IMR-90 (cell line): ENCODE measurements at regions not wholly inside any gene's neighbourhood (a gene's known extent, or its start where the extent isn't known, plus 50 kb on each side); places are given as distances from the start of the nearest gene placed in this dataset.
A peak's percentile ranks its signal among the peaks of the same experiment; 100 is the strongest.

Source experiments
- ATAC-seq: fragments of 200-7000 bp; cut with Tn5 transposase; 2 replicates; pipeline ENCODE4 v1.9.1; 2020; ENCODE audit warnings: low read depth, mild to moderate bottlenecking, moderate library complexity
- BruUV-seq: library from RNA; stranded (reverse); fragments of 400-500 nt; replicated peaks from 2 replicates; lab custom pipeline; 2021; lab: Mats Ljungman, UMichigan
- CTCF ChIA-PET: fragments of 300-600 bp; formaldehyde crosslinking; extraction: SDS; loops from one replicate; lab custom pipeline; 2021; ENCODE audit warnings: antibody characterized with exemption; lab: Yijun Ruan, JAX
- POLR2A ChIA-PET: fragments of 300-600 bp; sonication (Branson Sonifier 250); formaldehyde crosslinking; loops from one replicate; lab custom pipeline; 2022; ENCODE audit warnings: antibody characterized with exemption; ENCODE audit not compliant: unreplicated experiment; lab: Charles Lee
- DNase-seq: peaks from one replicate; pipeline ENCODE4 v3.0.0; 2013
- H2AFZ ChIP-seq: replicated peaks from 2 replicates; pipeline ENCODE3; 2013; ENCODE audit warnings: low read length, mild to moderate bottlenecking; ENCODE audit not compliant: poor library complexity
- H2AK5ac ChIP-seq: 2 replicates; pipeline ENCODE4 v1.6.1; 2013; ENCODE audit warnings: low read depth, low read length, inconsistent platforms
- H2AK9ac ChIP-seq: replicated peaks from 2 replicates; pipeline ENCODE3; 2013; ENCODE audit warnings: mild to moderate bottlenecking, low read depth, low read length, moderate library complexity; ENCODE audit not compliant: poor library complexity
- H2BK120ac ChIP-seq: 2 replicates; pipeline ENCODE4 v1.6.1; 2013; ENCODE audit warnings: low read depth, low read length, inconsistent platforms
- H2BK15ac ChIP-seq: 3 replicates; pipeline ENCODE4 v1.6.1; 2013; ENCODE audit warnings: low read depth, low read length, inconsistent platforms
- H2BK20ac ChIP-seq: 2 replicates; pipeline ENCODE4 v1.6.1; 2013; ENCODE audit warnings: low read depth, mild to moderate bottlenecking, inconsistent platforms, low read length, moderate library complexity
- H2BK5ac ChIP-seq: 2 replicates; pipeline ENCODE4 v1.6.1; 2013; ENCODE audit warnings: mild to moderate bottlenecking, low read depth, low read length, inconsistent platforms; ENCODE audit not compliant: poor library complexity, severe bottlenecking
- H3K14ac ChIP-seq: replicated peaks from 2 replicates; pipeline ENCODE4 v1.6.1; 2013; ENCODE audit warnings: low read depth, low read length, inconsistent platforms
- H3K18ac ChIP-seq: 2 replicates; pipeline ENCODE4 v1.6.1; 2013; ENCODE audit warnings: low read depth, low read length, control low read depth
- H3K23ac ChIP-seq: 2 replicates; pipeline ENCODE4 v1.6.1; 2013; ENCODE audit warnings: low read depth, low read length, inconsistent platforms
- H3K27ac ChIP-seq: 2 replicates; pipeline ENCODE4 v1.5.1; 2013; ENCODE audit warnings: mild to moderate bottlenecking, control low read depth, low read length; ENCODE audit not compliant: insufficient read depth
- H3K27me3 ChIP-seq: 2 replicates; pipeline ENCODE4 v1.6.1; 2013; ENCODE audit warnings: low read length; ENCODE audit not compliant: control insufficient read depth, insufficient read depth
- H3K36me3 ChIP-seq: 2 replicates; pipeline ENCODE4 v1.6.1; 2013; ENCODE audit warnings: low read length, mixed read lengths; ENCODE audit not compliant: control insufficient read depth, insufficient read depth
- H3K4ac ChIP-seq: 2 replicates; pipeline ENCODE4 v1.6.1; 2013; ENCODE audit warnings: low read depth, low read length, inconsistent platforms
- H3K4me1 ChIP-seq: 2 replicates; pipeline ENCODE4 v1.6.1; 2013; ENCODE audit warnings: low read length, mixed read lengths; ENCODE audit not compliant: control insufficient read depth, insufficient read depth
- H3K4me2 ChIP-seq: 2 replicates; pipeline ENCODE4 v1.6.1; 2013; ENCODE audit warnings: low read depth, mild to moderate bottlenecking, control low read depth, low read length, moderate library complexity
- H3K4me3 ChIP-seq: 2 replicates; pipeline ENCODE4 v1.5.1; 2013; ENCODE audit warnings: low read depth, mild to moderate bottlenecking, control low read depth, low read length, moderate library complexity; ENCODE audit not compliant: insufficient read depth
- H3K56ac ChIP-seq: 2 replicates; pipeline ENCODE4 v1.6.1; 2013; ENCODE audit warnings: low read length, inconsistent platforms; ENCODE audit not compliant: insufficient read depth; ENCODE audit errors: extremely low read depth
- H3K79me1 ChIP-seq, 2 experiments: 2 replicates each; pipeline ENCODE4 v1.6.1; 2013; ENCODE audit warnings: low read length in 2 of 2, inconsistent platforms in 1 of 2, low read depth in 1 of 2
- H3K9ac ChIP-seq: 2 replicates; pipeline ENCODE4 v1.6.1; 2013; ENCODE audit warnings: low read depth, low read length, control low read depth
- H3K9me1 ChIP-seq: 2 replicates; pipeline ENCODE4 v1.6.1; 2013; ENCODE audit warnings: low read length, inconsistent platforms; ENCODE audit not compliant: insufficient read depth
- H3K9me3 ChIP-seq: 2 replicates; pipeline ENCODE4 v1.6.1; 2013; ENCODE audit warnings: low read length; ENCODE audit not compliant: control insufficient read depth, insufficient read depth
- H4K20me1 ChIP-seq: 2 replicates; pipeline ENCODE4 v1.6.1; 2013; ENCODE audit warnings: low read length, inconsistent platforms; ENCODE audit not compliant: insufficient read depth
- H4K5ac ChIP-seq: 2 replicates; pipeline ENCODE4 v1.6.1; 2013; ENCODE audit warnings: mild to moderate bottlenecking, low read depth, low read length, control low read depth
- H4K8ac ChIP-seq, 2 experiments: 2 replicates each; pipeline ENCODE4 v1.6.1; 2013; ENCODE audit warnings: low read depth in 2 of 2, low read length in 2 of 2, control low read depth in 1 of 2, inconsistent platforms in 1 of 2
- H4K91ac ChIP-seq: 2 replicates; pipeline ENCODE4 v1.6.1; 2013; ENCODE audit warnings: low read depth, low read length, inconsistent platforms; ENCODE audit not compliant: insufficient read depth
- BHLHE40 ChIP-seq: fragments of 150-350 bp; IDR thresholded peaks from 2 replicates; pipeline ENCODE4 v1.6.1; 2016; ENCODE audit warnings: mild to moderate bottlenecking, low read depth, low read length
- CEBPB ChIP-seq: IDR thresholded peaks from 2 replicates; pipeline ENCODE4 v1.6.1; 2012; ENCODE audit warnings: low read depth, low read length, improper control_type of control experiment
- CHD1 ChIP-seq: IDR thresholded peaks from 2 replicates; pipeline ENCODE4 v1.6.1; 2012; ENCODE audit warnings: low read depth, low read length, improper control_type of control experiment
- FOS ChIP-seq: fragments of 150-350 bp; IDR thresholded peaks from 2 replicates; pipeline ENCODE4 v1.6.1; 2016; ENCODE audit warnings: low read depth, low read length
- MAFK ChIP-seq: IDR thresholded peaks from 2 replicates; pipeline ENCODE4 v1.6.1; 2012; ENCODE audit warnings: low read depth, low read length, improper control_type of control experiment
- MAZ ChIP-seq: IDR thresholded peaks from 2 replicates; pipeline ENCODE4 v1.6.1; 2012; ENCODE audit warnings: low read depth, mild to moderate bottlenecking, low read length, improper control_type of control experiment, moderate library complexity, borderline replicate concordance
- MXI1 ChIP-seq: IDR thresholded peaks from 2 replicates; pipeline ENCODE4 v1.6.1; 2012; ENCODE audit warnings: low read depth, mild to moderate bottlenecking, low read length, moderate library complexity, borderline replicate concordance
- NFE2L2 ChIP-seq: fragments of 150-350 bp; IDR thresholded peaks from 2 replicates; pipeline ENCODE4 v1.6.1; 2016; ENCODE audit warnings: low read depth, mild to moderate bottlenecking, low read length
- POLR2A ChIP-seq: IDR thresholded peaks from 2 replicates; pipeline ENCODE4 v1.6.1; 2012; ENCODE audit warnings: mild to moderate bottlenecking, low read depth, low read length
- RAD21 ChIP-seq: IDR thresholded peaks from 2 replicates; pipeline ENCODE4 v1.6.1; 2012; ENCODE audit warnings: low read length, improper control_type of control experiment
- RCOR1 ChIP-seq: IDR thresholded peaks from 2 replicates; pipeline ENCODE4 v1.6.1; 2012; ENCODE audit warnings: mild to moderate bottlenecking, low read length, improper control_type of control experiment; ENCODE audit not compliant: insufficient replicate concordance
- RFX5 ChIP-seq: IDR thresholded peaks from 2 replicates; pipeline ENCODE4 v1.8.0; 2012; ENCODE audit warnings: low read depth, mild to moderate bottlenecking, low read length, moderate library complexity
- SMC3 ChIP-seq: fragments of 150-350 bp; IDR thresholded peaks from 2 replicates; pipeline ENCODE4 v1.6.1; 2016; ENCODE audit warnings: low read depth, mild to moderate bottlenecking, antibody characterized with exemption, low read length, moderate library complexity
- WGBS, 2 experiments: methylation state at CpG; one replicate each; pipeline versions ENCODE4 v1.1.5 to v1.1.7; 2013; ENCODE audit warnings: missing lambda C conversion rate in 2 of 2; ENCODE audit not compliant: insufficient read length in 1 of 2; ENCODE audit errors: extremely low coverage in 2 of 2; 5-methylcytosine and 5-hydroxymethylcytosine counted together
- dilution Hi-C: fragments of 300-500 bp; cut with HindIII; formaldehyde crosslinking; loops from one replicate; pipeline ENCODE4 v1.14.3; 2018; ENCODE audit warnings: low sequenced_read_pairs; ENCODE audit not compliant: unreplicated experiment
- in situ Hi-C: fragments of 300-500 bp; cut with MboI; formaldehyde crosslinking; loops from 3 replicates; pipeline ENCODE4 v1.14.3; 2019; ENCODE audit warnings: low sequenced_read_pairs, inconsistent platforms, mixed read lengths
- intact Hi-C: fragments of 100-400 bp; cut with micrococcal nuclease; formaldehyde crosslinking; loops from 2 replicates; pipeline ENCODE4 v1.10.0; 2022
- TF ChIP-seq, protein P1 (sequence below): fragments of 150-350 bp; IDR thresholded peaks from 2 replicates; pipeline ENCODE4 v1.6.1; 2017; ENCODE audit warnings: mild to moderate bottlenecking, antibody characterized with exemption, low read length, low read depth
- TF ChIP-seq, protein P2 (sequence below): conservative IDR thresholded peaks from 2 replicates; pipeline ENCODE4 v1.5.1; 2012; ENCODE audit warnings: mild to moderate bottlenecking, low read depth, low read length, improper control_type of control experiment
- TF ChIP-seq, protein P3 (sequence below): fragments of 150-350 bp; IDR thresholded peaks from 2 replicates; pipeline ENCODE4 v1.6.1; 2016; ENCODE audit warnings: low read depth, mild to moderate bottlenecking, low read length, moderate library complexity, borderline replicate concordance

DNA sequence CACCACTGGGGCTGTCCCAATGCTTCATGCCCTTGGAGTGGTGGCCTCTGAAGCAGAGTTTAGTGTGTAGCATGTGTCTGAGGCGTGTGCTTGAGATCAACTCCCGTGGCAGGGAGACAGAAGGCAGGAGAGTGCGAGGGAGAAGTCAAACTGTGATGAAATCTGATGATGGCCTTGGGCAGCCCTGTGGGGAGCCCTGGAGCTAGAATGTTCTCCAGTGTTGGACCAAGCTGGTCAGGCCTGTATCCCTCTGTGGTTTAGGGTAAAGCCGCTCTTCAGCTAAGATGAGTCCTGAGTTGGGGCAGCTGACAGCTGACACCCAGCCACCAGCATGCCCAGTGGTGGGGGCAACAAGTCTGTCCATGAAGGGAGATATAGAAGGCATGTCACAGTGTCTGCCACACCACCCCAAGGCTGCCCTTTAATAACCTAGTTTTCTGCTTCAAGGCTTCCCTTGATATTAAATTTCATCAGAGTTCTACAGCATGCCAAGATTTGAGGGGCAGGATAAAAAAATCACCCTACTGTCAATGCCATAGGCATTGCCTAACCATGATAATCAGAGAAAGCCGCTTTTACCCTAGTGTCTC lies 170.5 kb upstream of the SVIL start:
- no peak overlapping the region for H3K4me3 ChIP-seq
- H3K27ac ChIP-seq, result peak overlapping the region; percentile 49
- peaks cover 0 to 13% of the 10 kb centered on the region in 2 experiments; a peak in 2 of 4 replicates for H3K79me1 ChIP-seq
- H2AFZ ChIP-seq, result peak overlapping the region; percentile 21
- intact Hi-C loops (loop anchor here (2.0 kb wide), 1 partner anchor 68 kb away; no protein-coding TSS in a partner anchor), in situ Hi-C loops (no loop called here), dilution Hi-C loops (no loop called here)
- peak overlapping the region; percentile 100 for H2AK5ac ChIP-seq
- WGBS, 2 experiments, result no CpG with 5 or more reads among the region's 5 CpGs
- BruUV-seq, result no TSS peak
- ChIA-PET CTCF (no interaction called here), POLR2A (no interaction called here)
- TF ChIP-seq NFE2L2 (no peak), RFX5 (no peak), RCOR1 (no peak), MAFK (no peak), MAZ (no peak), BHLHE40 (no peak), POLR2A (no peak), CHD1 (no peak), CEBPB (no peak), RAD21 (no peak), FOS (no peak), SMC3 (no peak), MXI1 (no peak)
- TF ChIP-seq, protein P1, sequence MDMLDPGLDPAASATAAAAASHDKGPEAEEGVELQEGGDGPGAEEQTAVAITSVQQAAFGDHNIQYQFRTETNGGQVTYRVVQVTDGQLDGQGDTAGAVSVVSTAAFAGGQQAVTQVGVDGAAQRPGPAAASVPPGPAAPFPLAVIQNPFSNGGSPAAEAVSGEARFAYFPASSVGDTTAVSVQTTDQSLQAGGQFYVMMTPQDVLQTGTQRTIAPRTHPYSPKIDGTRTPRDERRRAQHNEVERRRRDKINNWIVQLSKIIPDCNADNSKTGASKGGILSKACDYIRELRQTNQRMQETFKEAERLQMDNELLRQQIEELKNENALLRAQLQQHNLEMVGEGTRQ, result no peak
- TF ChIP-seq, protein P2, sequence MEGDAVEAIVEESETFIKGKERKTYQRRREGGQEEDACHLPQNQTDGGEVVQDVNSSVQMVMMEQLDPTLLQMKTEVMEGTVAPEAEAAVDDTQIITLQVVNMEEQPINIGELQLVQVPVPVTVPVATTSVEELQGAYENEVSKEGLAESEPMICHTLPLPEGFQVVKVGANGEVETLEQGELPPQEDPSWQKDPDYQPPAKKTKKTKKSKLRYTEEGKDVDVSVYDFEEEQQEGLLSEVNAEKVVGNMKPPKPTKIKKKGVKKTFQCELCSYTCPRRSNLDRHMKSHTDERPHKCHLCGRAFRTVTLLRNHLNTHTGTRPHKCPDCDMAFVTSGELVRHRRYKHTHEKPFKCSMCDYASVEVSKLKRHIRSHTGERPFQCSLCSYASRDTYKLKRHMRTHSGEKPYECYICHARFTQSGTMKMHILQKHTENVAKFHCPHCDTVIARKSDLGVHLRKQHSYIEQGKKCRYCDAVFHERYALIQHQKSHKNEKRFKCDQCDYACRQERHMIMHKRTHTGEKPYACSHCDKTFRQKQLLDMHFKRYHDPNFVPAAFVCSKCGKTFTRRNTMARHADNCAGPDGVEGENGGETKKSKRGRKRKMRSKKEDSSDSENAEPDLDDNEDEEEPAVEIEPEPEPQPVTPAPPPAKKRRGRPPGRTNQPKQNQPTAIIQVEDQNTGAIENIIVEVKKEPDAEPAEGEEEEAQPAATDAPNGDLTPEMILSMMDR, result no peak
- TF ChIP-seq, protein P3, sequence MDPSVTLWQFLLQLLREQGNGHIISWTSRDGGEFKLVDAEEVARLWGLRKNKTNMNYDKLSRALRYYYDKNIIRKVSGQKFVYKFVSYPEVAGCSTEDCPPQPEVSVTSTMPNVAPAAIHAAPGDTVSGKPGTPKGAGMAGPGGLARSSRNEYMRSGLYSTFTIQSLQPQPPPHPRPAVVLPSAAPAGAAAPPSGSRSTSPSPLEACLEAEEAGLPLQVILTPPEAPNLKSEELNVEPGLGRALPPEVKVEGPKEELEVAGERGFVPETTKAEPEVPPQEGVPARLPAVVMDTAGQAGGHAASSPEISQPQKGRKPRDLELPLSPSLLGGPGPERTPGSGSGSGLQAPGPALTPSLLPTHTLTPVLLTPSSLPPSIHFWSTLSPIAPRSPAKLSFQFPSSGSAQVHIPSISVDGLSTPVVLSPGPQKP, result no peak
- peak overlapping the region; percentile 96 for H3K14ac ChIP-seq
- H4K5ac ChIP-seq, result peak overlapping the region; percentile 74
- H2BK5ac ChIP-seq, result peak overlapping the region; percentile 91
- H3K27me3 ChIP-seq, result no peaks in the 10 kb centered on the region
- no peaks in the 10 kb centered on the region for H3K9me3 ChIP-seq
- H4K91ac ChIP-seq, result peak overlapping the region; percentile 99
- H2BK20ac ChIP-seq, result peak overlapping the region; percentile 96
- H2AK9ac ChIP-seq, result peak overlapping the region; percentile 73
- H3K4me1 ChIP-seq, result peaks cover 31% of the 10 kb centered on the region
- peaks cover 38% of the 10 kb centered on the region for H3K9me1 ChIP-seq
- H2BK15ac ChIP-seq, result peak overlapping the region; percentile 99; the same call in 2 of the 3 replicates
- ATAC-seq (no peak), DNase-seq (no peak)
- H3K4me2 ChIP-seq, result no peak overlapping the region
- no peak overlapping the region for H3K56ac ChIP-seq
- peak overlapping the region; percentile 99 for H3K18ac ChIP-seq
- H4K20me1 ChIP-seq, result no peaks in the 10 kb centered on the region
- peak overlapping the region; percentile 85 to 89 for H4K8ac ChIP-seq
- H3K9ac ChIP-seq, result no peak overlapping the region
- H3K4ac ChIP-seq, result peak overlapping the region; percentile 98
- peak overlapping the region; percentile 77 for H3K23ac ChIP-seq
- no peaks in the 10 kb centered on the region for H3K36me3 ChIP-seq
- peak overlapping the region; percentile 98 for H2BK120ac ChIP-seq
